GM23248 (cell line): ENCODE measurements at regions not wholly inside any gene's neighbourhood (a gene's known extent, or its start where the extent isn't known, plus 50 kb on each side); places are given as distances from the start of the nearest gene placed in this dataset.

Source experiments
- DNase-seq: peaks from one replicate; pipeline ENCODE4 v3.0.0-alpha.2; 2015
- H2AFZ ChIP-seq: fragments of 200-600 bp; sonication (generic); 2 replicates; pipeline ENCODE4 v1.6.1; 2016; ENCODE audit warnings: antibody characterized with exemption
- H3F3A ChIP-seq: fragments of 200-600 bp; sonication (generic); 2 replicates; pipeline ENCODE4 v1.6.1; 2016; ENCODE audit warnings: mild to moderate bottlenecking, antibody characterized with exemption, mixed run types; ENCODE audit not compliant: insufficient read depth
- H3K27ac ChIP-seq: fragments of 200-600 bp; sonication (generic); 2 replicates; pipeline ENCODE4 v1.5.1; 2016; ENCODE audit warnings: mild to moderate bottlenecking
- H3K27me3 ChIP-seq: fragments of 200-600 bp; sonication (generic); replicated peaks from 2 replicates; pipeline ENCODE4 v1.6.1; 2016; ENCODE audit warnings: mild to moderate bottlenecking; ENCODE audit not compliant: insufficient read depth
- H3K36me3 ChIP-seq: fragments of 200-600 bp; sonication (generic); 2 replicates; pipeline ENCODE4 v1.6.1; 2016; ENCODE audit warnings: low read depth, mild to moderate bottlenecking
- H3K4me1 ChIP-seq: fragments of 200-600 bp; sonication (generic); 2 replicates; pipeline ENCODE4 v1.6.1; 2016; ENCODE audit warnings: mild to moderate bottlenecking; ENCODE audit not compliant: insufficient read depth
- H3K4me2 ChIP-seq: fragments of 200-600 bp; sonication (generic); one replicate; pipeline ENCODE4 v1.6.1; 2016; ENCODE audit warnings: mild to moderate bottlenecking; ENCODE audit not compliant: unreplicated experiment
- H3K4me3 ChIP-seq: fragments of 200-600 bp; sonication (generic); 2 replicates; pipeline ENCODE4 v1.5.1; 2016; ENCODE audit warnings: mild to moderate bottlenecking
- H3K79me2 ChIP-seq: fragments of 200-600 bp; sonication (generic); 2 replicates; pipeline ENCODE4 v1.6.1; 2016; ENCODE audit warnings: mild to moderate bottlenecking; ENCODE audit not compliant: insufficient read depth
- H3K9ac ChIP-seq: fragments of 200-600 bp; sonication (generic); 2 replicates; pipeline ENCODE4 v1.6.1; 2016; ENCODE audit warnings: mild to moderate bottlenecking
- H3K9me2 ChIP-seq: fragments of 200-600 bp; sonication (generic); 2 replicates; pipeline ENCODE4 v1.6.1; 2016; ENCODE audit warnings: mixed run types, mild to moderate bottlenecking, moderate library complexity; ENCODE audit not compliant: insufficient read depth
- H3K9me3 ChIP-seq: fragments of 200-600 bp; sonication (generic); one replicate; pipeline ENCODE4 v1.6.1; 2017; ENCODE audit warnings: low read depth
- H4K20me1 ChIP-seq: fragments of 200-600 bp; sonication (generic); 2 replicates; pipeline ENCODE4 v1.6.0; 2016; ENCODE audit not compliant: insufficient read depth
- EZH2 ChIP-seq: fragments of 200-600 bp; sonication (generic); IDR thresholded peaks from 2 replicates; pipeline ENCODE4 v1.6.1; 2018; ENCODE audit warnings: antibody characterized with exemption, mild to moderate bottlenecking; ENCODE audit not compliant: insufficient read depth, poor library complexity, severe bottlenecking
- EZH2phosphoT487 ChIP-seq: fragments of 200-600 bp; sonication (generic); IDR thresholded peaks from 2 replicates; pipeline ENCODE4 v1.6.1; 2018; ENCODE audit warnings: antibody characterized with exemption, moderate library complexity, mild to moderate bottlenecking, low read depth; ENCODE audit not compliant: insufficient read depth
- WGBS, 2 experiments: methylation state at CpG; one replicate each; pipeline ENCODE4 v1.1.6; 2015 to 2017; ENCODE audit warnings: low lambda C conversion rate in 2 of 2, low coverage in 1 of 2; ENCODE audit errors: missing lambda C conversion rate in 2 of 2; 5-methylcytosine and 5-hydroxymethylcytosine counted together
- in situ Hi-C: fragments of 300-500 bp; cut with MboI; formaldehyde crosslinking; loops from 2 replicates; pipeline ENCODE4 v1.15.0; 2020

- in situ Hi-C loops: no loop called here
- H3K27me3 ChIP-seq: no peaks in the 10 kb centered on the region
- H2AFZ ChIP-seq: no peak overlapping the region
- no peak overlapping the region for H3K9ac ChIP-seq
- peaks cover 8% of the 10 kb centered on the region; the same call in 1 of the 2 replicates for H3K4me1 ChIP-seq
- 90 to 100% methylated on average over 1 of the region's 1 CpG for WGBS, 2 experiments
- DNase-seq: no peak
- H3F3A ChIP-seq: no peaks in the 10 kb centered on the region
- no peaks in the 10 kb centered on the region for H4K20me1 ChIP-seq
- no peaks in the 10 kb centered on the region; the same call in 1 of the 2 replicates for H3K9me2 ChIP-seq
- no peak for TF ChIP-seq EZH2
- no peak for TF ChIP-seq EZH2phosphoT487
- no peak overlapping the region for H3K27ac ChIP-seq
- no peaks in the 10 kb centered on the region for H3K9me3 ChIP-seq
- no peak overlapping the region for H3K4me2 ChIP-seq
- 0 out of 2 replicates have a peak, but pooled peaks cover 3% of the 10 kb centered on the region for H3K36me3 ChIP-seq
- H3K79me2 ChIP-seq: no peaks in the 10 kb centered on the region
- H3K4me3 ChIP-seq: no peak overlapping the region
Observed at GRCh38 chr12:83848702-83849101, 1063.9 kb downstream of the SLC6A15 start.

GRCh38 chr12:83843541-83843940 is 1069.1 kb downstream of the SLC6A15 start:
- 91 to 98% methylated on average over 2 of the region's 2 CpGs for WGBS, 2 experiments
- Histone ChIP-seq H3K36me3 (no peaks in the 10 kb centered on the region), H3K9me2 (no peaks in the 10 kb centered on the region; the same call in 1 of the 2 replicates), H3K9ac (no peak overlapping the region), H3K4me3 (no peak overlapping the region), H3K9me3 (no peaks in the 10 kb centered on the region), H3K79me2 (no peaks in the 10 kb centered on the region), H2AFZ (0 out of 2 replicates have a peak overlapping the region, but pooled peaks have one; percentile 5), H3K4me2 (no peak overlapping the region), H3K27me3 (no peaks in the 10 kb centered on the region), H3F3A (peaks cover 9% of the 10 kb centered on the region), H3K4me1 (peaks cover 12% of the 10 kb centered on the region), H4K20me1 (no peaks in the 10 kb centered on the region), H3K27ac (no peak overlapping the region)
- no peak for TF ChIP-seq EZH2phosphoT487
- TF ChIP-seq EZH2: no peak
- no peak for DNase-seq
- in situ Hi-C loops: no loop called here

- peak; percentile 61 for DNase-seq
- no peaks in the 10 kb centered on the region for H3K9me3 ChIP-seq
Observed at GRCh38 chr12:83841620-83842019, 1071.0 kb downstream of the SLC6A15 start.

GRCh38 chr12:83827860-83828259 is 1084.7 kb downstream of the SLC6A15 start:
- DNase-seq: no peak
- H3K36me3 ChIP-seq: no peaks in the 10 kb centered on the region
- no peaks in the 10 kb centered on the region for H3K9me2 ChIP-seq
- no peaks in the 10 kb centered on the region for H3K79me2 ChIP-seq
- H3K9me3 ChIP-seq: no peaks in the 10 kb centered on the region
- 40 to 43% methylated on average over 2 of the region's 2 CpGs for WGBS, 2 experiments
- H3K27ac ChIP-seq: no peak overlapping the region
- H3F3A ChIP-seq: no peaks in the 10 kb centered on the region
- no peaks in the 10 kb centered on the region for H3K4me1 ChIP-seq
- no peak overlapping the region for H3K4me2 ChIP-seq
- no peak for TF ChIP-seq EZH2
- no peak for TF ChIP-seq EZH2phosphoT487
- H3K27me3 ChIP-seq: no peaks in the 10 kb centered on the region
- in situ Hi-C loops: no loop called here
- H3K9ac ChIP-seq: no peak overlapping the region
- no peaks in the 10 kb centered on the region for H4K20me1 ChIP-seq
- no peak overlapping the region for H2AFZ ChIP-seq
- no peak overlapping the region for H3K4me3 ChIP-seq

More at GRCh38 chr12:83841620-83842019, 1071.0 kb downstream of the SLC6A15 start:
- H3K27ac ChIP-seq: no peak overlapping the region
- no peak overlapping the region for H3K4me3 ChIP-seq
- in situ Hi-C loops: no loop called here
- H3K9me2 ChIP-seq: no peaks in the 10 kb centered on the region
- H3K36me3 ChIP-seq: no peaks in the 10 kb centered on the region
- H3K79me2 ChIP-seq: no peaks in the 10 kb centered on the region
- H4K20me1 ChIP-seq: no peaks in the 10 kb centered on the region
- H3K27me3 ChIP-seq: no peaks in the 10 kb centered on the region
- no peak overlapping the region for H3K9ac ChIP-seq
- H3K4me1 ChIP-seq: peaks cover 12% of the 10 kb centered on the region
- H3F3A ChIP-seq: peaks cover 9% of the 10 kb centered on the region
- H2AFZ ChIP-seq: peak overlapping the region; percentile 31
- no peak overlapping the region for H3K4me2 ChIP-seq
- 48 to 53% methylated on average over 2 of the region's 2 CpGs for WGBS, 2 experiments
- TF ChIP-seq EZH2: no peak
- TF ChIP-seq EZH2phosphoT487: no peak

GRCh38 chr12:83827193-83827592 is 1085.4 kb downstream of the SLC6A15 start:
- no peaks in the 10 kb centered on the region for H3K4me1 ChIP-seq
- no peak overlapping the region for H2AFZ ChIP-seq
- in situ Hi-C loops: no loop called here
- H3K79me2 ChIP-seq: no peaks in the 10 kb centered on the region
- TF ChIP-seq EZH2phosphoT487: no peak
- no peak for TF ChIP-seq EZH2
- no peaks in the 10 kb centered on the region for H3K9me2 ChIP-seq
- no peak overlapping the region for H3K9ac ChIP-seq
- no peaks in the 10 kb centered on the region for H3K27me3 ChIP-seq
- 50% methylated on average over 2 of the region's 2 CpGs for WGBS, 2 experiments
- H3K4me2 ChIP-seq: no peak overlapping the region
- no peak overlapping the region for H3K27ac ChIP-seq
- H4K20me1 ChIP-seq: no peaks in the 10 kb centered on the region
- H3F3A ChIP-seq: 0 out of 2 replicates have a peak, but pooled peaks cover 1% of the 10 kb centered on the region
- no peaks in the 10 kb centered on the region for H3K9me3 ChIP-seq
- DNase-seq: no peak
- no peak overlapping the region for H3K4me3 ChIP-seq
- H3K36me3 ChIP-seq: no peaks in the 10 kb centered on the region
